ENCODE measurements at regions not wholly inside any gene's neighbourhood (a gene's known extent, or its start where the extent isn't known, plus 50 kb on each side); places are given as distances from the start of the nearest gene placed in this dataset.
"Not testable (repeated sequence)": the region's sequence is repeated elsewhere in the genome, so short reads cannot be mapped to it uniquely, and the experiment has no call there.

DNA sequence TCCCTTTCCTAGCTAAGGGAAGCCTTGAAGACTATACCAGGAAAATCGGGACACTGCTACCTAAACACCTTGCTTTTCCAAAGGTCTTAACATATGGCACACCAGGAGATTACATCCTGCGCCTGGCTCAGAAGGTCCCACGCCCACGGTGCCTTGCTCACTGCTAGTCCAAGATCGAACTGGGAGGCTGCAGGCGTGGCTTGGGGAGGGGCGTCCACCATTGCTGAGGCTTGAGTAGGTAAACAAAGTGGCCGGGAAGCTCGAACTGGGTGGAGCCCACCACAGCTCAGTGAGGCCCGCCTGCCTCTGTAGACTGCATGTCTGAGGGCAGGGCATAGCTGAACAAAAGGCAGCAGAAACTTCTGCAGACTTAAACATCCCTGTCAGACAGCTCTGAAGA lies 459.7 kb upstream of the EYS start:
- not testable (repeated sequence) for DNase-seq (ENCODE audit: low read depth)

DNA sequence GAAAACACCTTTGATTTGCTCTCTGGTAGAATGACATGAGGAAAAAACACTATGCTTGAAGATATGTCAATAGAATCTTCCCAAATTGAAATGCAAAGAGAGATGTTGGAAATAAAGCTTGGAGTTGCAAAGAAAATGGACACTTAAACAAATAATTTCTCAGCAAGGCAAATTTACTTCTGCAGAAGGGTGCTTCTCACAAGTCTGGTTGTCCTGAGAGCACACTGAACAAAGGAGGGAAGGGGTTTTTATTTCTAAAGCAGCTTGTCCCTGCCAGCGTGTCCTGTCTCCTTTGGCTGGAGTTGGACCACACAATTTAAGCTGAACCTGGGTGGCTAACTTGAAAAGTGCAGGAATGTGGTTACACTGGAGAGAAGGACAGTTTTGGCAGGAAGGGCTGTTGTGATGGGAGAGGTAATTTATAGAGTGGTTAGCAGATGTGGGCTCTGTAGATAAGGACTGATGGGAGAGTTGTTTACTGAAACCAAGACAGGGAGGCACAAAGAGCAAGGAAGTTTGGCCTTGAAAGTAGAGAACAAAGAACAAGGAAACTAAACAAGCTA lies 454.6 kb upstream of the EYS start:
- peak; percentile 12 for DNase-seq (ENCODE audit: low read depth)

DNA sequence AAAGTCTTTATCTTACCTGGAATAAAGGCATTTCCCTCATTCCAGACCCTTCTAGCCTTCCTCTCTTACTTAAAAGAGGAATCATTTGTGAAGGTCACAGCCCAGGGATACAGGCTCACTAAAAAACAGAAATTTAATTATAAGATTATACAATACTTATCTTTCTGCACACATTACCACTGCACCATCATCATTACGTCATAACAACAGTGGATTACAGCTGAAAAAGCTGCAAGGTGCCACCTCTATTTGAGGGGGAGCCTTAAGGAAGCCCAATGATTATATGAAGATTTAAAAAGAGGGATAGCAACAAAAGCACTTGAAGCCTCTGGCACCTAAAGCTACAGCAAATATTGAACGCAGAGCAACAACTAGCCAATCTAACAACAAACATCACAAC lies 452.9 kb upstream of the EYS start:
- no peak for DNase-seq (ENCODE audit: low read depth)

DNA sequence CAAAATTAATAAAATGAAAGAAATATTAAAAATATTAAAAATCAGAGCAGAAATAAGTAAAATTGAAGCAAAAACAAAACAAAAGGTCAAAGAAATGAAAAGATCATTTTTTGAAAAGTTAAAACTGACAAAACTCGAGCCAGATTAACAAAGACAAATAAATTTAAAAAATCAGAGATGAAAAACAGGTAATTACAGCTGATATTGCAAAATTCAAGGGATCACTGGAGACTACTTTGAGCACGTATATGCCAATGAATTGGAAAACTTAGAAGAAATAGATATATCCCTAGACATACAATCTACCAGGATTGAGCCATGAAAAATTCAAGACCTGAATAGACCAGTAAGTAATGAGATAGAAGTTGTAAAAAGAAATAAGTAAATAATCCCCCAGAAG lies 446.2 kb upstream of the EYS start:
- DNase-seq (ENCODE audit: low read depth): no peak

DNA sequence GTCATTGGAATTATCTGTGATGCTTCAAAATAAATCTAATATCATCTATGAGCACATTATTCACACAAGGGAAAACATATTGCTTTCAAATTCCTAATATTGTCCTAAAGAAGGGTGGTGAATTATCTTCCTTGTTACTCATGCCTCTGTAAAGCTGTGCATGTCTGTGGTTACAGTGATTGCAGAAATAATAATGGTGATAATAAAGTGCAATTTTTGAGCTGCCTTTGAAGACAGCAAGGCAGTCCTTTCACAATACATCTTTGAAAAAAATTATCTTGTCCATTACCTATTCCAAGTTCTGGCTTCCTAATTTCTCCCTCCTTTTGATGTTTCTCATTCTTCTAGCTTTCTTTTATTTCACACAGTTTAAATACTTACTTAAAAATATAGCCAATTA lies 442.1 kb upstream of the EYS start:
- DNase-seq (ENCODE audit: low read depth): no peak

DNA sequence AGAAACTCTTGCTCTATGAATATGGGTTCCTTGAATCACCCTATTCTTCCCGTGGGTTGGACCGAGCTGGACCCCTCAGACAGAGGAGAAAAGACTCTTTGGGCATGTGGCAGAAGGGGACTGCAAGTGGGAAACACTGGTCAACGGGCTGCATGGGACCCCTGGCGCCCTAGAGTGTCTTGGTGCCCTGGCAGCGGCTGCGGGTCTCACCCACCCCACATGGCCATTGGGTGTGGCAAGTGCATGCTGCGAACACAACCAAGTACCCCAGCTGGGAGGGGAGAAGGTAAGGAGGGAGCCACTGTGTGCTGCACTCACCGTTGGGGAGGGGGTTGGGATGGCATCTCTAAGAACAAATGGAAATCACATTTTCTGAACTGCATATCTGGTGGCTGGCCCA lies 438.8 kb upstream of the EYS start:
- DNase-seq (ENCODE audit: low read depth): no peak

DNA sequence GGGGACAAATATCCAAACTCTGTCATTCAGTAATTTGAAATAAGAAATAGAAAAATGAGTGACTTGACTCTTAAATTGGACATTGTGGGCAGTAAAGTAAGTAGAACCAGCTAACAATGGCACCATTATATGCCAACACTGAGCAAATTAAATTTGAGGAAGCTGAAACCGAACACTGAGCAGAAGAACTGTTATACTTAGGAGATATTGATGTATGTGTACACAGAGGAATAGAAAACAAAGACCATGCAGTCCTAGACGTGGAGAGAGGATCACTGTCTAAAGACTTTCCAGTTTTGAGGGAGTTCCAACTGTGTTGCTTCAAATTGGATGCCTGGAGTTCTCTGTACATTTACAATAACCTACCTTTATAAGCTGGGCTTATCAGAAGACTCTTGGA lies 427.0 kb upstream of the EYS start:
- DNase-seq (ENCODE audit: low read depth): no peak

DNA sequence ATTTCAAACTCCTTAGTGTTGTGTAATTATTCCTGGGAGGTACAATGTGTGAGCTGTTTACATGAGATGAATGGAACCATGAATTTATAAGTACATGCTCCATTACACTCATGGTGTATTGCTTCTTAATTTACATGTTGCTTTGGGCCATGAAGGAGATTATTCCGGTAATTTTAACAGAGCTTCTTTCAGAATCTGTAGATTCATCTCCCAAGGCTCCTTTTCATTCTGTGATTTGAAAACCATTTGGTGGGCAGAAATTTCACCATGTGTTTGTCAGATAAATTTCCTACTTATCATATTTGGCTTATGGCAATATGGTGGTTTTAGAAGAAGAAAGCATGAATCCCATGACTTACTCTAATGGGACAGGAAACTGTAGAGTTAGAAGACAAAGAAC lies 421.6 kb upstream of the EYS start:
- no peak for DNase-seq (ENCODE audit: low read depth)

DNA sequence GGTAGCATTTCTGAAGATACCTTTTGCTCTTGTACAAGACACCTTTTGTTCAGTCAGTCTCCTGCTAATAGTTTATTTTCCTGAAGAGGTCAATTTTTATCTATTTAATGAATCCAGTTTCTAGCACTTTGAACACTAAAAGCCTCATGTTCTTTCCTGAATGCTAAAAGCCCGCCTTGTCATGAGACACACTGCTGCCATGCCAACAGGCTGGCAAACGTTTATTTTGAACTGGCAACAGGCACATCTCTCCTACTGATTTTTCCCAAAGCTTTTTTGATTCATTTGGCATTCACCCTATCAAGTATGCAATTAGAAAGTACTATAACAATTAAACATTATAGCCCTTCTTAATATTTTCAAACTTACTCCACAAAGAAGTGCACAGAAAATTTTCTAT lies 421.2 kb upstream of the EYS start:
- peak; percentile 4 for DNase-seq (ENCODE audit: low read depth)

DNA sequence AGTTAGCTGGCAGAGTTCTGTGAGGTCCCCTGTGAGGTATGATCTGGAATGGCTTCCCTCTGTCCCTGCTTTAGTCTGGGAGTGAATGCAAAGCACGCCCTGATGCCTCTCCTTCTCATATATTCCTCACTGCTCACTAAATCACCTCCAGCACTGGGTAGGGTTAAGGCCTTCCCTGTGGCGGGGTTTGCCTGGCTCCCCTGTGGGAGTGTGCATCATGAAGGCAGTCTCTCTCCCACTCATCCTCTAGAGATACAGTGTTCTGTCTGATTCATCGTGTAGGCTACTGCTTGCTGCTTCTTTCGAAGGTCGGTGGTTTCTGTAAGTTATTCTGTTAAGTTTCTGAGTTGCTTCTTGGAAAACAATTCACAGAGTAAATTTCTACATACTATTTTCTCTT lies 420.0 kb upstream of the EYS start:
- no peak for DNase-seq (ENCODE audit: low read depth)

DNA sequence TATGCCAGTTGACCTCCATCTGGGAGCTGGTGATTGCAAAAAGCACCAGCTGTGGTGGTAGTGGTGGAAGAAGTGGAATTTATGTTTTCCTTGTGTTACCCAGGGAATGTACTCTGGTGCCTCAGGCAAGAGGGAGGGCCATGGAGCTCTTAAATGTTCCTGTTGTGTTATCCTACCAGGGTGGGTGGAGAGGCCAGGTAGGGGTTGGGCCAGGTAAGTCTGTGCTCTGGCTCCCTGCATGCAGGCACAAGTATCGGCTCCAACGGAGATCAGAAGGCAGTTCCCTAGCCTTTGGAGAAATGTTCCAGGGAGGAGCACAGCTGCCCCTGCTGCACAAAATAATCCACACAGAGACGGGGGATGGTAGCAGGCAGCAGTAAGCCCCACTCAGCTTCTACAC lies 419.3 kb upstream of the EYS start:
- peak; percentile 1 for DNase-seq (ENCODE audit: low read depth)

DNA sequence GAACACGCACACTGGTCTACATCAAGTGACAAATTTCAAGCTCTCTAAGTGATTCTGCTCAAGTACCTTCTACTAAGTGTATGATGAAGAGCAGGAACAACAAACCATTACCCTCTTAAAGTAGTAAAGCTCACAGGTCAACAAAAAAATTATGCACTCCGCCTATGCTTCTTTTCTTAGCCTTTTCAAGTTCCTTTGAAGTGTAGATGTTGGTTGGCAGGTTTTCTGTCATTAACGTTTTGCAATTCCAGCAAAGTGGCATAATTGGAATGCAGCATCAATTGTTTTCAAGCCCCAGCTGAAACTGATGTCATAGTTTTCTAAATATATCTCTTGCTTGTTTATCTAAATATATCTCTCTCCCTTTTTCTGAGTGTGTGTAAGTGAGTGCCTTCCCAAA lies 396.9 kb upstream of the EYS start:
- peak; percentile 58 for DNase-seq (ENCODE audit: low read depth)

DNA sequence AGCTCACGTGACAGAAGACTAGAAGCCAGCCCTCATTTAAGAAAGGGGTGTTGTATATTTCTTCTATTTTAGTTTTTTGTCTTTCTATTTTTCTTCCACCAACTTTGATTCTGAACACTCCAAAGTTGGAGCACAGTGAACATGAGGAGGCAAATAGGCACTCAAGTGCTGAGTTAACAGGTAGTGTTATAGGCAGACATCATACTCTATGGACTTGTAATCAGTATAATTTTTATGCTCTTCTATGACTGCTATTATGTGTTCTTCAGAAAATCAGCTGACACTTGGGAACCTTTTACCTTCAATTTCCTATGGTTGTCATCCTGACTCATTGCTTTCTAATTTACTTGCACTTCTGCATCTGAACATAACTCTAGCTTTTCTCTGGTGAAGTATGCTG lies 396.3 kb upstream of the EYS start:
- DNase-seq (ENCODE audit: low read depth): peak; percentile 38

DNA sequence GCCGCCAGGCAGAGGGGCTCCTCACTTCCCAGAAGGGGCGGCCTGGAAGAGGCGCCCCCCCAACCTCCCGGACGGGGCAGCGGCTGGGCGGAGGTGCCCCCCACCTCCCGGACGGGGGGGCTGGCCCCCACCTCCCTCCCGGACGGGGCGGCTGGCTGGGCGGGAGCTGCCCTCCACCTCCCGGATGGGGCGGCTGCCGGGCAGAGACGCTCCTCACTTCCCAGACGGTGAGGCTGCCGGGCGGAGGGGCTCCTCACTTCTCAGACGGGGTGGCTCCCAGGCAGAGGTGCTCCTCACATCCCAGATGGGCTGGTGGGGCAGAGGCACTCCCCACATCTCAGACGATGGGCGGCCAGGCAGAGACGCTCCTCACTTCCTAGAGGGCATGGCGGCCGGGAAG lies 389.7 kb upstream of the EYS start:
- no peak for DNase-seq (ENCODE audit: low read depth)

DNA sequence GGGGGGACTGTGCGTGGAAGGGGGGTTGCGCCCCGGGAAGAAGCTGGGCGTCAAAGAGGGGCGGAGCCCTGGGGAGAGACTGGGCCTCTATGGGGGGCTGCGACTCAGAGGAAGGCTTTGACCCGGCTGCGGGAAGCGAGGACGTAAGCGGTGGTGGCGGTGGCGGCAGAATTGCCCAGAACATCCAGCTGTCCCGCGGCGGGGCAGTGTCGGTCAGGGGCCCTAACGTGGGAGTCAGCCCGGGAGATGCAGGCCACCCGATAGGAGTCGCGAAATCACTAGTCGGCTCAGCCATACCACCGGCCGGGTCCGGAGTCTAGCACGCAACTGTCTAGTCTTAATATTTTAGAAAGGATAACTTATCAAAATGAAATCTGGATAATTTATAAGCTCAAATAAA lies 387.6 kb upstream of the EYS start:
- DNase-seq (ENCODE audit: low read depth): no peak

DNA sequence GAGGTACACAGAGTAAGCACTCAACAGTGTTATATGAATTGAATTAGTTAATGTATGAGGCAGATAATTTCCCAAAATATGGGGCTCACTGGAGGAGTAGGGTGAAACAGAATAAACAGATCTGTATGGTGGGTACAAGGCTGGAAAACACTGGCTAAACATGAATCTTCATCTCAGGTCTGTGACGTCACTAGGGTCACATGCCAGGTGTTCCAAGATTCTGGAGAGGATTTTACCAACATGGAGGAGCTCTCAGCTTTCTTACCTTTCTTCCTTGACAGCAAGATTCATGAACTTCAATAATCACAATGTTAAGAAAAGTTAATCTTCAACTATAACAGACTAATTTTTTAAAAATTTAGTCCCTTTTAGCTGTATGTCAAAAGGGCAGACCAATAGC lies 385.3 kb upstream of the EYS start:
- DNase-seq (ENCODE audit: low read depth): not testable (repeated sequence)

DNA sequence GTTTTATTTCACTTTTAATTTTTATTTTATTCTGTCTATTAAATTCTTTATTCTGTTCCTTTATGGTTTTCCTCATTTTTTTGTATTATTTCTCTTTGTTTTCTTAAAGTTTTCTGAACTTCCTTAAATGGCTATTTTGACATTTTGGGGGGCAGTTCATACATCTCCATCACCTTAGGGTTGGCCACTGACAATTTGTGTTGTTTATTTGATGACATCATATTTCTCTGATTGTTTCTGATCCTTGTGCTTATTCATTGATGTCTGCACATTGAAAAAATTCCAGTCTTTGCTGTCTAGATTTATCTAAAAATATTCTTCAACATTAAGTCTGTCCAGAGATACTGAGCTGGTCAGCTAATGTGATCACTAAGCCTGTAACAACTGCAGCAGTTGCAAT lies 379.5 kb upstream of the EYS start:
- DNase-seq (ENCODE audit: low read depth): no peak

DNA sequence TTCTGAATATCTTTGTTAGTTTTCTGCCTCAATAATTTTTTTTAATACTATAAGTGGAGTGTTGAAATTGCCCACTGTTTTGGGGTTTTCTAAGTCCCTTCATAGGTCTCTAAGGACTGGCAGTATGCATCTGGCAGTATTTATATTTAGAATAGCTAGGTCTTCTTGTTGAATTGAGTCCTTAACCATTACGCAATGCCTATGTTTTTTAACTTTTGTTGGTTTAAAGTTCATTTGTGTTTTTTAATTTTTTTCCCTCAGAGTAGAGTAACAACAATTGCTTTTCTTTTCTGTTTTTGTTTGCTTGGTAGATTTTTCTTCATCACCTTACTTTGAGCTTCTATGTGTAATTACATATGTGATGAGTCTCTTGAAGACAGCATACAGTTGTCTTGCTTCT lies 375.9 kb upstream of the EYS start:
- no peak for DNase-seq (ENCODE audit: low read depth)

DNA sequence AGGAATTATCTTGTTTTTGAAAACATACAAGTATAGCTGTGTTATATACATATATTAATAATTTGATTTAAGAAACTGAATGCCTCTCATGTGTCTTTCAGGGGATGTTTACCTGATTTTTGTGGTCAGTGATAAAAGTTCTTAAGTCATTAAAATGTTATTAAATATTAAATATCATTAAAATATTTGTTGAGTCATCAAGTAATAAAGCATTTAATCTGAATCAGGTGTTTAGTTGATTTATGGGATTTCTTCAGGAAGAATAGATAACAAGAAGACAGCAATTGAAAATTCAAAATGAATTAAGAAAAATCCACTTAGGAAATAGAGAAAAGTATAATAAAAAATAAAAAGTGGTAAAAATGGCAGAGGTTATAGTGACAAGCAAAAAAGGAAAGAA lies 361.9 kb upstream of the EYS start:
- DNase-seq (ENCODE audit: low read depth): no peak

DNA sequence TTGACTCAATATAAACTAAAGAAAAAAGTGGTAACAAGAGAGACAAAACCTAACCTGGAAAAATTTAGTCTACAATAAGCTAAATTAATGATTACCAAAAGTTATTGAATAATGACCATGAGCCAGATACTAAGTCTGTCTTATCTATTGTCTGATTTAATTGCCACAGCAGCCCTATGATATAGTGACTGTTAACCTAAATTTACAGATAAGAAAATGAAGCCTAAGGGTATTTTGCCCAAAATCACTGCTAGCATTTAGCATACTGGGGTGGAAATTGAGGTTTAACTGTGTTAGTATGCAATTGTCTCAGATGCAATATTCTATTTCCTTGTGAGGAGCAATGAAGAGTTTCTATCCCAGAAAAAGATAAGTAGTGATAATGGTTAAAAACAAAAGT lies 361.0 kb upstream of the EYS start:
- no peak for DNase-seq (ENCODE audit: low read depth)

DNA sequence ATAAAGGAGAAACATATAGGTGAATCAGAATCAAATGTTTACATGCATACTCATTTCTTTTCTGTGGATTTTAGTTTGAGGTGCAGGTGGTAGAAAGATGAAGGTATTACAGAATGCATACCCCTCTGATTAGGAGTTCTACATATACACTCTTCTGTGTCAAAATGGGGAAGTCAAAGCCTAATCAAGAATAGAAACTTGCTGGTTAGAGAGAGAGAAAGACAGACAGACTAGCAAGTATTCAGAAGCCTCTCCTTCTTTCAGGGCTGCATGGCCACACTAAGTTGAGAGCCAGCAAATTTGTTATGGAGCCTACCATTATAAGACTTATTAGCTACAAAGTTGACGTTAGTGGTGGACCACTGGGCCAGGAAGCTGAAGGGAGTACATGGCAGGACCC lies 358.3 kb upstream of the EYS start:
- no peak for DNase-seq (ENCODE audit: low read depth)

DNA sequence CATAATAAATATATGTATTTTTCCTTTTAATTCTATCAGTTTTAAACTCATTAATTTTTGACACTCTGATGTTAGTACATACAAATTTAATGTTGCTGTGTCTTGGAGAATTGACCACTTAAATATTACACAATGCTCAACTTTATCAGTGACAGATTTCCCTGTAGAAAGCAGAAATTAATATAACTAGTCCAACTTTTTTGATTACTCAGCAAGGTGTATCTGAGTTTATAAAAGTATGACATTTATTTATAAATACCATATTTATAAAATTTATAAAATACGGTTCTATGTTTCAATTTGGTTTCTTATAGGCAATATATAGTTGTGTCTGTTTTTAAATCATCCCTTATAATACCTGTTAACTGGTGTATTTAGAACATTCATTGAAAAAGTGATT lies 350.0 kb upstream of the EYS start:
- no peak for DNase-seq (ENCODE audit: low read depth)

DNA sequence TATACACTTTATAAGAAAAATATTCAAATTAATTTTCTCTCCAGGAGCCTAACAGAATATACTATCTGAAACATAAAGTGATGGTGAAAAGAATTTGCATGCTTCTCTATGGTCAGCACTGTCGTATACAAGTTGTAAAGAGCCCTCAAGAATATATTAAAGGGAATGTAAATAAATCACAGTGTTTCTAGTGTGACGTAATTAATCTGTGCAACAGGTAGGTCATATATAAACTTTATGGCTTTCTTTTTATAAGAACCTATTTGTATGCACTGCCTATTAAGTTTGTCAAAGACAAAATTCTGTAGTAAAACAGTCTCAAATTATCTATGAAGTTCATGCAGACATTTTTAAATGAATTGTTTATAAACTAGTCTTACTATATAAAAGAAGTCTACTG lies 347.9 kb upstream of the EYS start:
- DNase-seq (ENCODE audit: low read depth): no peak

DNA sequence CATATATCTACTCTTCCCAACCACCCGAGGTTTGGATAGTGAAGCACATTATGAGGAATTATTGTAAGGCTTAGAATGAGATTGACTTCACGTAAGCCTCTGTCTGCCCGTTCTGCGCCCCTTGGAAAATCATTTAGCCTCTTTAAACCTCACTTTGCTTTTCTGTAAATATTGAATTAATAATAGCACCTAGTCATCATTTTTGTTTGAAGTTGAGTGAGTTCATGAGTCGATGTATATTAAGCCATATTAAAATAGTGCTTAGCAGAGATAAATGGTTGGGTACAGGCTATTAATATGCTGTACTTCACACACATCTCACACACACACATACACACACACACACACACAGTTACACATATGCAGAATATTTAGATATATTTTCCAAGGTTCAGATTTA lies 344.8 kb upstream of the EYS start:
- DNase-seq (ENCODE audit: low read depth): no peak

Measured in M059J (cell line).